HEK293 (cell line): ENCODE measurements at regions not wholly inside any gene's neighbourhood (a gene's known extent, or its start where the extent isn't known, plus 50 kb on each side); places are given as distances from the start of the nearest gene placed in this dataset.

ENCODE experiments used
- CTCF ChIA-PET: fragments of 350-600 bp; formaldehyde crosslinking; extraction: SDS; loops from one replicate; lab custom pipeline; 2021; ENCODE audit warnings: antibody characterized with exemption; lab: Yijun Ruan, JAX
- POLR2A ChIA-PET: fragments of 300-600 bp; formaldehyde crosslinking; extraction: SDS; loops from one replicate; lab custom pipeline; 2020; ENCODE audit warnings: antibody characterized with exemption, inconsistent platforms; lab: Yijun Ruan, JAX
- H3K27ac ChIP-seq: fragments of 200-500 bp; sonication (Bioruptor generic); 2 replicates; pipeline ENCODE4 v1.5.1; 2014; ENCODE audit warnings: low read depth, low read length, control low read depth, inconsistent platforms; ENCODE audit errors: extremely low read depth
- H3K36me3 ChIP-seq, 2 experiments: fragments of 200-500 bp in 1 of 2; sonication (Bioruptor generic) in 1 of 2; 1 replicate in 1 of 2; 2 replicates in 1 of 2; pipeline ENCODE4 v1.5.1; 2014 to 2017; ENCODE audit warnings: inconsistent platforms in 2 of 2, low read length in 2 of 2; ENCODE audit not compliant: control insufficient read depth in 2 of 2, insufficient read depth in 1 of 2
- H3K4me1 ChIP-seq: fragments of 200-500 bp; sonication (Bioruptor generic); 2 replicates; pipeline ENCODE4 v1.5.1; 2014; ENCODE audit warnings: mild to moderate bottlenecking, low read length, inconsistent platforms; ENCODE audit not compliant: control insufficient read depth, insufficient read depth
- H3K4me3 ChIP-seq: 2 replicates; pipeline ENCODE4 v1.5.1; 2011; ENCODE audit warnings: low read depth, mild to moderate bottlenecking, control low read depth, low read length, moderate library complexity
- H3K9me3 ChIP-seq: fragments of 200-500 bp; sonication (Bioruptor generic); 2 replicates; pipeline ENCODE4 v1.5.1; 2014; ENCODE audit warnings: low read depth, low read length, inconsistent platforms; ENCODE audit not compliant: control insufficient read depth, insufficient read depth
- FEZF1 ChIP-seq: fragments of 450-650 bp; formaldehyde crosslinking; IDR thresholded peaks from 2 replicates; pipeline ENCODE4 v1.5.1; 2016; ENCODE audit warnings: missing biosample characterization, missing genetic modification characterization
- GLIS1 ChIP-seq: fragments of 450-650 bp; formaldehyde crosslinking; IDR thresholded peaks from 2 replicates; pipeline ENCODE4 v1.5.1; 2016; ENCODE audit warnings: missing biosample characterization, missing genetic modification characterization
- IKZF3 ChIP-seq: fragments of 450-650 bp; IDR thresholded peaks from 2 replicates; pipeline ENCODE4 v1.5.0; 2018; ENCODE audit warnings: missing biosample characterization, mild to moderate bottlenecking, missing genetic modification characterization, moderate library complexity
- OSR2 ChIP-seq: fragments of 450-650 bp; formaldehyde crosslinking; IDR thresholded peaks from 2 replicates; pipeline ENCODE4 v1.5.1; 2016; ENCODE audit warnings: missing biosample characterization, missing genetic modification characterization
- SCRT1 ChIP-seq: fragments of 450-650 bp; formaldehyde crosslinking; IDR thresholded peaks from 2 replicates; pipeline ENCODE4 v1.5.1; 2016; ENCODE audit warnings: missing biosample characterization, missing genetic modification characterization, borderline replicate concordance
- SCRT2 ChIP-seq: fragments of 450-650 bp; formaldehyde crosslinking; IDR thresholded peaks from 2 replicates; pipeline ENCODE4 v1.5.1; 2016; ENCODE audit warnings: missing biosample characterization, missing genetic modification characterization
- WT1 ChIP-seq: fragments of 450-650 bp; formaldehyde crosslinking; IDR thresholded peaks from 2 replicates; pipeline ENCODE4 v1.5.1; 2016; ENCODE audit warnings: missing biosample characterization, missing genetic modification characterization
- ZBTB21 ChIP-seq: fragments of 450-650 bp; formaldehyde crosslinking; IDR thresholded peaks from 2 replicates; pipeline ENCODE4 v1.5.1; 2017; ENCODE audit warnings: missing biosample characterization, missing genetic modification characterization
- ZFP69B ChIP-seq: fragments of 450-650 bp; formaldehyde crosslinking; IDR thresholded peaks from 2 replicates; pipeline ENCODE4 v1.5.1; 2016; ENCODE audit warnings: missing biosample characterization, missing genetic modification characterization
- ZIC2 ChIP-seq: fragments of 450-650 bp; formaldehyde crosslinking; IDR thresholded peaks from 2 replicates; pipeline ENCODE4 v1.5.1; 2016; ENCODE audit warnings: missing biosample characterization, missing genetic modification characterization
- ZNF157 ChIP-seq: fragments of 450-650 bp; formaldehyde crosslinking; IDR thresholded peaks from 2 replicates; pipeline ENCODE4 v1.5.1; 2016; ENCODE audit warnings: missing biosample characterization, missing genetic modification characterization
- ZNF248 ChIP-seq: fragments of 450-650 bp; formaldehyde crosslinking; IDR thresholded peaks from 2 replicates; pipeline ENCODE4 v1.5.1; 2017; ENCODE audit warnings: missing biosample characterization, missing genetic modification characterization
- ZNF335 ChIP-seq: fragments of 450-650 bp; formaldehyde crosslinking; conservative IDR thresholded peaks from 2 replicates; pipeline ENCODE4 v1.5.1; 2016; ENCODE audit warnings: missing biosample characterization, missing genetic modification characterization
- ZNF366 ChIP-seq: fragments of 450-650 bp; formaldehyde crosslinking; conservative IDR thresholded peaks from 2 replicates; pipeline ENCODE4 v1.5.1; 2016; ENCODE audit warnings: missing biosample characterization, missing genetic modification characterization
- ZNF501 ChIP-seq: fragments of 450-650 bp; formaldehyde crosslinking; IDR thresholded peaks from 2 replicates; pipeline ENCODE4 v1.5.1; 2016; ENCODE audit warnings: missing biosample characterization, missing genetic modification characterization
- ZNF561 ChIP-seq: fragments of 450-650 bp; IDR thresholded peaks from 2 replicates; pipeline ENCODE4 v1.5.1; 2018; ENCODE audit warnings: missing biosample characterization, missing genetic modification characterization, borderline replicate concordance
- ZNF629 ChIP-seq: fragments of 450-650 bp; formaldehyde crosslinking; IDR thresholded peaks from 2 replicates; pipeline ENCODE4 v1.5.1; 2017; ENCODE audit warnings: missing biosample characterization, missing genetic modification characterization
- ZNF660 ChIP-seq: fragments of 450-650 bp; IDR thresholded peaks from 2 replicates; pipeline ENCODE4 v1.5.1; 2018; ENCODE audit warnings: missing biosample characterization, mild to moderate bottlenecking, missing genetic modification characterization
- ZNF843 ChIP-seq: fragments of 450-650 bp; formaldehyde crosslinking; IDR thresholded peaks from 2 replicates; pipeline ENCODE4 v1.5.1; 2016; ENCODE audit warnings: missing biosample characterization, missing genetic modification characterization
- TF ChIP-seq, protein P1 (sequence below): fragments of 450-650 bp; formaldehyde crosslinking; IDR thresholded peaks from 2 replicates; pipeline ENCODE4 v1.5.1; 2016; ENCODE audit warnings: missing biosample characterization, missing genetic modification characterization
- TF ChIP-seq, protein P2 (sequence below): IDR thresholded peaks from 2 replicates; pipeline ENCODE4 v1.6.1; 2011; ENCODE audit warnings: mild to moderate bottlenecking, low read depth, low read length, borderline replicate concordance
- TF ChIP-seq, protein P3 (sequence below): fragments of 450-650 bp; formaldehyde crosslinking; IDR thresholded peaks from 2 replicates; pipeline ENCODE4 v1.5.1; 2017; ENCODE audit warnings: missing biosample characterization, mild to moderate bottlenecking, missing genetic modification characterization, moderate library complexity
- TF ChIP-seq, protein P4 (sequence below): fragments of 450-650 bp; formaldehyde crosslinking; IDR thresholded peaks from 2 replicates; pipeline ENCODE4 v1.5.1; 2016; ENCODE audit warnings: missing biosample characterization, missing genetic modification characterization
- TF ChIP-seq, protein P5 (sequence below): fragments of 450-650 bp; formaldehyde crosslinking; IDR thresholded peaks from 2 replicates; pipeline ENCODE4 v1.5.1; 2016; ENCODE audit warnings: missing biosample characterization, missing genetic modification characterization
- TF ChIP-seq, protein P6 (sequence below): fragments of 450-650 bp; formaldehyde crosslinking; IDR thresholded peaks from 2 replicates; pipeline ENCODE4 v1.5.1; 2017; ENCODE audit warnings: missing biosample characterization, missing genetic modification characterization

DNA sequence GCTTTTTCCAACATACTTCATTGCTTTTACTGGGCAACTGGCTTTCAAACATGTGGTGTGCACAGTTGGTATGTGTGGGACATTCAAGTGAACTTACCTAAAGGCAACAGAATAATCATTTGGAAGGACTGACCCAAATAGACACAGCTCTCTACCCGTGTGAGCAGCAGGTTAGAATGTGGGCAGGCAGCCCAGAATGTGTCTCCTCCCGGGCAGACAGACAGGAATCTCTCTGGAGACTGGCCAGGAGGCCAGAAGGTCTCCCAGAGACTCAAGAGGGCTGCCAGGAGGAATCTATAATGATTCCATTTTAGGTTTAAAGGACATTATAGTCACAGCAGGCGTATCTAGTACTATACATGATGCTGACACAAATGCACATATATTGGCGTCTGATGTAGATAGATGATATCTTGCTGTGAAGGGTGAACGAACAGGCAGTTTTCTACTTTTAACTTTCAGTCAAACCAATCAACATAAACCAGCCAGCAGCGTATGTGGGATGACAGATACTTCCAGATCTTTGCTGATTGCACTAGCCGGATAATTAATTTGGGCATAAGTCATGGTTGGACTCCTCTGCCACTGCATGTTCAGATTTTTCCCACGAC is 297.4 kb upstream of the ZNF608 start:
- Histone ChIP-seq H3K36me3 (no peaks in the 10 kb centered on the region), H3K27ac (peak overlapping the region; percentile 32), H3K9me3 (no peaks in the 10 kb centered on the region), H3K4me1 (peaks cover 34% of the 10 kb centered on the region), H3K4me3 (no peak overlapping the region)
- POLR2A ChIA-PET, result interaction anchor here (1.2 to 1.4 kb wide), 2 partner anchors 21 to 441 kb away, joined by 3 read pairs; no protein-coding TSS in a partner anchor
- CTCF ChIA-PET, result interaction anchor here (0.5 kb wide), 1 partner anchor 601 kb away, joined by 3 read pairs; no protein-coding TSS in a partner anchor
- TF ChIP-seq ZFP69B, result 0 out of 2 replicates have a peak, but pooled peaks have one; percentile 15
- TF ChIP-seq ZNF843 (tag by site-specific recombination), result peak; percentile 73
- TF ChIP-seq ZNF157 (tag by site-specific recombination), result no peak
- TF ChIP-seq ZIC2 (tag by site-specific recombination), result peak; percentile 82
- no peak for TF ChIP-seq ZNF366 (tag by site-specific recombination)
- peak; percentile 92 for TF ChIP-seq GLIS1 (tag by site-specific recombination)
- TF ChIP-seq ZNF335 (tag by site-specific recombination), result 0 out of 2 replicates have a peak, but pooled peaks have one; percentile 35
- TF ChIP-seq SCRT2 (tag by site-specific recombination), result peak; percentile 85
- peak; percentile 34; the same call in 1 of the 2 replicates for TF ChIP-seq ZBTB21 (tag by site-specific recombination)
- TF ChIP-seq, protein P1, sequence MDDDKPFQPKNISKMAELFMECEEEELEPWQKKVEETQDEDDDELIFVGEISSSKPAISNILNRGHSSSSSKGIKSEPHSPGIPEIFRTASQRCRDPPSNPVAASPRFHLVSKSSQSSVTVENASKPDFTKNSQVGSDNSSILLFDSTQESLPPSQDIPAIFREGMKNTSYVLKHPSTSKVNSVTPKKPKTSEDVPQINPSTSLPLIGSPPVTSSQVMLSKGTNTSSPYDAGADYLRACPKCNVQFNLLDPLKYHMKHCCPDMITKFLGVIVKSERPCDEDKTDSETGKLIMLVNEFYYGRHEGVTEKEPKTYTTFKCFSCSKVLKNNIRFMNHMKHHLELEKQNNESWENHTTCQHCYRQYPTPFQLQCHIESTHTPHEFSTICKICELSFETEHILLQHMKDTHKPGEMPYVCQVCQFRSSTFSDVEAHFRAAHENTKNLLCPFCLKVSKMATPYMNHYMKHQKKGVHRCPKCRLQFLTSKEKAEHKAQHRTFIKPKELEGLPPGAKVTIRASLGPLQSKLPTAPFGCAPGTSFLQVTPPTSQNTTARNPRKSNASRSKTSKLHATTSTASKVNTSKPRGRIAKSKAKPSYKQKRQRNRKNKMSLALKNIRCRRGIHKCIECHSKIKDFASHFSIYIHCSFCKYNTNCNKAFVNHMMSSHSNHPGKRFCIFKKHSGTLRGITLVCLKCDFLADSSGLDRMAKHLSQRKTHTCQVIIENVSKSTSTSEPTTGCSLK (tag by site-specific recombination), result no peak
- TF ChIP-seq SCRT1 (tag by site-specific recombination), result peak; percentile 72
- TF ChIP-seq FEZF1, result peak; percentile 70
- TF ChIP-seq, protein P2, sequence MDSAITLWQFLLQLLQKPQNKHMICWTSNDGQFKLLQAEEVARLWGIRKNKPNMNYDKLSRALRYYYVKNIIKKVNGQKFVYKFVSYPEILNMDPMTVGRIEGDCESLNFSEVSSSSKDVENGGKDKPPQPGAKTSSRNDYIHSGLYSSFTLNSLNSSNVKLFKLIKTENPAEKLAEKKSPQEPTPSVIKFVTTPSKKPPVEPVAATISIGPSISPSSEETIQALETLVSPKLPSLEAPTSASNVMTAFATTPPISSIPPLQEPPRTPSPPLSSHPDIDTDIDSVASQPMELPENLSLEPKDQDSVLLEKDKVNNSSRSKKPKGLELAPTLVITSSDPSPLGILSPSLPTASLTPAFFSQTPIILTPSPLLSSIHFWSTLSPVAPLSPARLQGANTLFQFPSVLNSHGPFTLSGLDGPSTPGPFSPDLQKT, result no peak
- TF ChIP-seq ZNF501 (tag by site-specific recombination), result 0 out of 2 replicates have a peak, but pooled peaks have one; percentile 40
- TF ChIP-seq ZNF561 (tag by site-specific recombination), result 0 out of 2 replicates have a peak, but pooled peaks have one; percentile 60
- TF ChIP-seq, protein P3, sequence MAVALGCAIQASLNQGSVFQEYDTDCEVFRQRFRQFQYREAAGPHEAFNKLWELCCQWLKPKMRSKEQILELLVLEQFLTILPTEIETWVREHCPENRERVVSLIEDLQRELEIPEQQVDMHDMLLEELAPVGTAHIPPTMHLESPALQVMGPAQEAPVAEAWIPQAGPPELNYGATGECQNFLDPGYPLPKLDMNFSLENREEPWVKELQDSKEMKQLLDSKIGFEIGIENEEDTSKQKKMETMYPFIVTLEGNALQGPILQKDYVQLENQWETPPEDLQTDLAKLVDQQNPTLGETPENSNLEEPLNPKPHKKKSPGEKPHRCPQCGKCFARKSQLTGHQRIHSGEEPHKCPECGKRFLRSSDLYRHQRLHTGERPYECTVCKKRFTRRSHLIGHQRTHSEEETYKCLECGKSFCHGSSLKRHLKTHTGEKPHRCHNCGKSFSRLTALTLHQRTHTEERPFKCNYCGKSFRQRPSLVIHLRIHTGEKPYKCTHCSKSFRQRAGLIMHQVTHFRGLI (tag by site-specific recombination), result peak; percentile 48; the same call in 1 of the 2 replicates
- TF ChIP-seq, protein P4, sequence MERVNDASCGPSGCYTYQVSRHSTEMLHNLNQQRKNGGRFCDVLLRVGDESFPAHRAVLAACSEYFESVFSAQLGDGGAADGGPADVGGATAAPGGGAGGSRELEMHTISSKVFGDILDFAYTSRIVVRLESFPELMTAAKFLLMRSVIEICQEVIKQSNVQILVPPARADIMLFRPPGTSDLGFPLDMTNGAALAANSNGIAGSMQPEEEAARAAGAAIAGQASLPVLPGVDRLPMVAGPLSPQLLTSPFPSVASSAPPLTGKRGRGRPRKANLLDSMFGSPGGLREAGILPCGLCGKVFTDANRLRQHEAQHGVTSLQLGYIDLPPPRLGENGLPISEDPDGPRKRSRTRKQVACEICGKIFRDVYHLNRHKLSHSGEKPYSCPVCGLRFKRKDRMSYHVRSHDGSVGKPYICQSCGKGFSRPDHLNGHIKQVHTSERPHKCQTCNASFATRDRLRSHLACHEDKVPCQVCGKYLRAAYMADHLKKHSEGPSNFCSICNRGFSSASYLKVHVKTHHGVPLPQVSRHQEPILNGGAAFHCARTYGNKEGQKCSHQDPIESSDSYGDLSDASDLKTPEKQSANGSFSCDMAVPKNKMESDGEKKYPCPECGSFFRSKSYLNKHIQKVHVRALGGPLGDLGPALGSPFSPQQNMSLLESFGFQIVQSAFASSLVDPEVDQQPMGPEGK (tag by site-specific recombination), result no peak
- TF ChIP-seq, protein P5, sequence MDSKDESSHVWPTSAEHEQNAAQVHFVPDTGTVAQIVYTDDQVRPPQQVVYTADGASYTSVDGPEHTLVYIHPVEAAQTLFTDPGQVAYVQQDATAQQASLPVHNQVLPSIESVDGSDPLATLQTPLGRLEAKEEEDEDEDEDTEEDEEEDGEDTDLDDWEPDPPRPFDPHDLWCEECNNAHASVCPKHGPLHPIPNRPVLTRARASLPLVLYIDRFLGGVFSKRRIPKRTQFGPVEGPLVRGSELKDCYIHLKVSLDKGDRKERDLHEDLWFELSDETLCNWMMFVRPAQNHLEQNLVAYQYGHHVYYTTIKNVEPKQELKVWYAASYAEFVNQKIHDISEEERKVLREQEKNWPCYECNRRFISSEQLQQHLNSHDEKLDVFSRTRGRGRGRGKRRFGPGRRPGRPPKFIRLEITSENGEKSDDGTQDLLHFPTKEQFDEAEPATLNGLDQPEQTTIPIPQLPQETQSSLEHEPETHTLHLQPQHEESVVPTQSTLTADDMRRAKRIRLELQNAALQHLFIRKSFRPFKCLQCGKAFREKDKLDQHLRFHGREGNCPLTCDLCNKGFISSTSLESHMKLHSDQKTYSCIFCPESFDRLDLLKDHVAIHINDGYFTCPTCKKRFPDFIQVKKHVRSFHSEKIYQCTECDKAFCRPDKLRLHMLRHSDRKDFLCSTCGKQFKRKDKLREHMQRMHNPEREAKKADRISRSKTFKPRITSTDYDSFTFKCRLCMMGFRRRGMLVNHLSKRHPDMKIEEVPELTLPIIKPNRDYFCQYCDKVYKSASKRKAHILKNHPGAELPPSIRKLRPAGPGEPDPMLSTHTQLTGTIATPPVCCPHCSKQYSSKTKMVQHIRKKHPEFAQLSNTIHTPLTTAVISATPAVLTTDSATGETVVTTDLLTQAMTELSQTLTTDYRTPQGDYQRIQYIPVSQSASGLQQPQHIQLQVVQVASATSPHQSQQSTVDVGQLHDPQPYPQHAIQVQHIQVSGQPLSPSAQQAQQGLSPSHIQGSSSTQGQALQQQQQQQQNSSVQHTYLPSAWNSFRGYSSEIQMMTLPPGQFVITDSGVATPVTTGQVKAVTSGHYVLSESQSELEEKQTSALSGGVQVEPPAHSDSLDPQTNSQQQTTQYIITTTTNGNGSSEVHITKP (tag by site-specific recombination), result peak; percentile 71
- TF ChIP-seq ZNF248, result no peak
- no peak; the same call in 1 of the 2 replicates for TF ChIP-seq ZNF660 (tag by site-specific recombination)
- peak; percentile 63 for TF ChIP-seq ZNF629 (tag by site-specific recombination)
- TF ChIP-seq IKZF3 (tag by site-specific recombination), result peak; percentile 77
- peak; percentile 64; the same call in 1 of the 2 replicates for TF ChIP-seq WT1 (tag by site-specific recombination)
- TF ChIP-seq, protein P6, sequence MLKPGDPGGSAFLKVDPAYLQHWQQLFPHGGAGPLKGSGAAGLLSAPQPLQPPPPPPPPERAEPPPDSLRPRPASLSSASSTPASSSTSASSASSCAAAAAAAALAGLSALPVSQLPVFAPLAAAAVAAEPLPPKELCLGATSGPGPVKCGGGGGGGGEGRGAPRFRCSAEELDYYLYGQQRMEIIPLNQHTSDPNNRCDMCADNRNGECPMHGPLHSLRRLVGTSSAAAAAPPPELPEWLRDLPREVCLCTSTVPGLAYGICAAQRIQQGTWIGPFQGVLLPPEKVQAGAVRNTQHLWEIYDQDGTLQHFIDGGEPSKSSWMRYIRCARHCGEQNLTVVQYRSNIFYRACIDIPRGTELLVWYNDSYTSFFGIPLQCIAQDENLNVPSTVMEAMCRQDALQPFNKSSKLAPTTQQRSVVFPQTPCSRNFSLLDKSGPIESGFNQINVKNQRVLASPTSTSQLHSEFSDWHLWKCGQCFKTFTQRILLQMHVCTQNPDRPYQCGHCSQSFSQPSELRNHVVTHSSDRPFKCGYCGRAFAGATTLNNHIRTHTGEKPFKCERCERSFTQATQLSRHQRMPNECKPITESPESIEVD, result peak; percentile 78
- peak; percentile 73 for TF ChIP-seq OSR2 (tag by site-specific recombination)
